ENCODE measurements at regions not wholly inside any gene's neighbourhood (a gene's known extent, or its start where the extent isn't known, plus 50 kb on each side); places are given as distances from the start of the nearest gene placed in this dataset.

GRCh38 chr16:31694461-31694860, 166.8 kb downstream of the AHSP start:
- no peak overlapping the region for H2BK15ac ChIP-seq (ENCODE audit: low read length)
- no peaks in the 10 kb centered on the region for H3K4me1 ChIP-seq (replicated peaks in 1 of 4; ENCODE audit: control insufficient read depth in 3 of 4, insufficient read depth in 4 of 4, low read length in 3 of 4)
- H2BK20ac ChIP-seq (ENCODE audit: low read length): no peak overlapping the region
- peaks cover 7% of the 10 kb centered on the region; the same call in 1 of the 2 replicates for H3K23me2 ChIP-seq (ENCODE audit: low read depth, low read length)
- H3K14ac ChIP-seq (ENCODE audit: insufficient read length): no peak overlapping the region
- FAIRE-seq (no peak), DNase-seq (ENCODE audit: low read depth in 1 of 2, low spot score in 2 of 2) (no peak)
- no peak overlapping the region for H4K8ac ChIP-seq (ENCODE audit: extremely low read depth, insufficient read depth, low read length)
- no peak overlapping the region for H2BK120ac ChIP-seq (replicated peaks; ENCODE audit: low read depth, low read length)
- no peak overlapping the region for H4K91ac ChIP-seq (replicated peaks; ENCODE audit: insufficient read length, low read length)
- WGBS, 2 experiments (ENCODE audit: extremely low coverage in 1 of 2, insufficient coverage in 1 of 2, insufficient read length in 1 of 2, insufficient replicate concordance in 2 of 2, low coverage in 1 of 2, low lambda C conversion rate in 2 of 2, missing lambda C conversion rate in 1 of 2): 91% methylated on average over 2 of the region's 2 CpGs; no CpG with 5 or more reads in 1 of the 2 experiments
- H2AFZ ChIP-seq (ENCODE audit: low read length): no peak overlapping the region
- H3K4me2 ChIP-seq (ENCODE audit: insufficient read depth in 1 of 2, low read depth in 2 of 2, low read length in 2 of 2): no peak overlapping the region
- H3K9me3 ChIP-seq (ENCODE audit: insufficient read depth in 2 of 2, low read depth in 1 of 2, low read length in 1 of 2): peaks cover 0 to 2% of the 10 kb centered on the region in 2 experiments; a peak in 1 of 4 replicates
- H3K27me3 ChIP-seq (replicated peaks in 1 of 4; ENCODE audit: control insufficient read depth in 3 of 4, extremely low read depth in 1 of 4, insufficient read depth in 3 of 4, low read length in 3 of 4): peaks cover 0 to 3% (median 0%) of the 10 kb centered on the region in 4 experiments; a peak in 1 of 7 replicates
- ChIA-PET POLR2A (ENCODE audit: partially characterized antibody) (no interaction called here), CTCF (ENCODE audit: partially characterized antibody) (interaction anchor here (0.6 kb wide), 1 partner anchor 477 kb away, joined by 5 read pairs; the partner anchor contains the start of gene PYDC1)
- H3K56ac ChIP-seq (replicated peaks; ENCODE audit: insufficient read length, low read depth, low read length): peak overlapping the region; percentile 2
- no peak overlapping the region for H4K5ac ChIP-seq (ENCODE audit: insufficient read length, low read depth, low read length)
- H2AK5ac ChIP-seq (ENCODE audit: low read depth, low read length): peak overlapping the region; percentile 89; the same call in 1 of the 2 replicates
- H2BK5ac ChIP-seq (ENCODE audit: low read depth, low read length): no peak overlapping the region
- peaks cover 0 to 2% of the 10 kb centered on the region in 2 experiments for H4K20me1 ChIP-seq (replicated peaks in 1 of 2; ENCODE audit: control insufficient read depth in 1 of 2, insufficient read depth in 2 of 2, low read length in 2 of 2)
- H3K18ac ChIP-seq (ENCODE audit: extremely low read depth, low read length): no peak overlapping the region
- no peaks in the 10 kb centered on the region for H3K79me2 ChIP-seq (ENCODE audit: control insufficient read depth in 1 of 2, insufficient read depth in 2 of 2, low read length in 2 of 2)
- H3K36me3 ChIP-seq (ENCODE audit: control insufficient read depth in 2 of 4, insufficient read depth in 4 of 4, low read length in 3 of 4): no peaks in the 10 kb centered on the region
- no peak overlapping the region for H3K4ac ChIP-seq (replicated peaks; ENCODE audit: insufficient read length, low read depth, low read length)
- no peak overlapping the region; the same call in 1 of the 2 replicates for H2BK12ac ChIP-seq (ENCODE audit: low read depth, low read length)
- H3K27ac ChIP-seq (ENCODE audit: low read depth, low read length): no peak overlapping the region
- H3K79me1 ChIP-seq (ENCODE audit: low read depth, low read length): no peaks in the 10 kb centered on the region
- no peak overlapping the region for H3K23ac ChIP-seq (ENCODE audit: insufficient read length)
- H3K9ac ChIP-seq (replicated peaks in 1 of 4; ENCODE audit: extremely low read depth in 1 of 4, low read depth in 3 of 4, low read length in 3 of 4): no peak overlapping the region
- H3K4me3 ChIP-seq (ENCODE audit: extremely low read depth in 1 of 4, insufficient read depth in 2 of 4, low read depth in 3 of 4, low read length in 4 of 4): no peak overlapping the region
- TF ChIP-seq POLR2A (IDR thresholded peaks at IDR 0.05; ENCODE audit: control extremely low read depth in 1 of 2, low read depth in 2 of 2, low read length in 2 of 2) (no peak), SIN3A (conservative IDR thresholded peaks at IDR 0.05 in 1 of 2, IDR thresholded peaks at IDR 0.05 in 1 of 2; ENCODE audit: low read depth in 1 of 2, low read length in 2 of 2) (no peak), TBP (IDR thresholded peaks at IDR 0.05; ENCODE audit: low read depth, low read length) (no peak), BRCA1 (IDR thresholded peaks at IDR 0.05; ENCODE audit: low read depth, low read length) (no peak), MAFK (IDR thresholded peaks at IDR 0.05; ENCODE audit: low read depth, low read length) (no peak), TCF12 (IDR thresholded peaks at IDR 0.05; ENCODE audit: low read depth, low read length) (no peak), CREB1 (IDR thresholded peaks at IDR 0.05) (no peak), SP2 (IDR thresholded peaks at IDR 0.05; ENCODE audit: low read length) (no peak), RFX5 (IDR thresholded peaks at IDR 0.05; ENCODE audit: borderline replicate concordance, low read depth, low read length) (no peak), RBBP5 (IDR thresholded peaks at IDR 0.05; ENCODE audit: borderline replicate concordance, low read depth, low read length) (no peak)
- TF ChIP-seq, protein P1, sequence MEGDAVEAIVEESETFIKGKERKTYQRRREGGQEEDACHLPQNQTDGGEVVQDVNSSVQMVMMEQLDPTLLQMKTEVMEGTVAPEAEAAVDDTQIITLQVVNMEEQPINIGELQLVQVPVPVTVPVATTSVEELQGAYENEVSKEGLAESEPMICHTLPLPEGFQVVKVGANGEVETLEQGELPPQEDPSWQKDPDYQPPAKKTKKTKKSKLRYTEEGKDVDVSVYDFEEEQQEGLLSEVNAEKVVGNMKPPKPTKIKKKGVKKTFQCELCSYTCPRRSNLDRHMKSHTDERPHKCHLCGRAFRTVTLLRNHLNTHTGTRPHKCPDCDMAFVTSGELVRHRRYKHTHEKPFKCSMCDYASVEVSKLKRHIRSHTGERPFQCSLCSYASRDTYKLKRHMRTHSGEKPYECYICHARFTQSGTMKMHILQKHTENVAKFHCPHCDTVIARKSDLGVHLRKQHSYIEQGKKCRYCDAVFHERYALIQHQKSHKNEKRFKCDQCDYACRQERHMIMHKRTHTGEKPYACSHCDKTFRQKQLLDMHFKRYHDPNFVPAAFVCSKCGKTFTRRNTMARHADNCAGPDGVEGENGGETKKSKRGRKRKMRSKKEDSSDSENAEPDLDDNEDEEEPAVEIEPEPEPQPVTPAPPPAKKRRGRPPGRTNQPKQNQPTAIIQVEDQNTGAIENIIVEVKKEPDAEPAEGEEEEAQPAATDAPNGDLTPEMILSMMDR (IDR thresholded peaks at IDR 0.05; ENCODE audit: control extremely low read depth in 1 of 3, insufficient read depth in 1 of 3, low read depth in 1 of 3, low read length in 3 of 3): no peak
- TF ChIP-seq, protein P2, sequence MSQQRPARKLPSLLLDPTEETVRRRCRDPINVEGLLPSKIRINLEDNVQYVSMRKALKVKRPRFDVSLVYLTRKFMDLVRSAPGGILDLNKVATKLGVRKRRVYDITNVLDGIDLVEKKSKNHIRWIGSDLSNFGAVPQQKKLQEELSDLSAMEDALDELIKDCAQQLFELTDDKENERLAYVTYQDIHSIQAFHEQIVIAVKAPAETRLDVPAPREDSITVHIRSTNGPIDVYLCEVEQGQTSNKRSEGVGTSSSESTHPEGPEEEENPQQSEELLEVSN (IDR thresholded peaks at IDR 0.05): no peak
